Activated CD4-positive, CD25-positive, alpha-beta regulatory T cell treated with anti-CD3 and anti-CD28 coated beads, Interleukin-2, amount 50 U/mL, for 72 hours (primary cell): ENCODE measurements at regions not wholly inside any gene's neighbourhood (a gene's known extent, or its start where the extent isn't known, plus 50 kb on each side); places are given as distances from the start of the nearest gene placed in this dataset.

Experiments used
- DNase-seq: peaks from one replicate; pipeline ENCODE4 v3.0.0; 2021

DNA sequence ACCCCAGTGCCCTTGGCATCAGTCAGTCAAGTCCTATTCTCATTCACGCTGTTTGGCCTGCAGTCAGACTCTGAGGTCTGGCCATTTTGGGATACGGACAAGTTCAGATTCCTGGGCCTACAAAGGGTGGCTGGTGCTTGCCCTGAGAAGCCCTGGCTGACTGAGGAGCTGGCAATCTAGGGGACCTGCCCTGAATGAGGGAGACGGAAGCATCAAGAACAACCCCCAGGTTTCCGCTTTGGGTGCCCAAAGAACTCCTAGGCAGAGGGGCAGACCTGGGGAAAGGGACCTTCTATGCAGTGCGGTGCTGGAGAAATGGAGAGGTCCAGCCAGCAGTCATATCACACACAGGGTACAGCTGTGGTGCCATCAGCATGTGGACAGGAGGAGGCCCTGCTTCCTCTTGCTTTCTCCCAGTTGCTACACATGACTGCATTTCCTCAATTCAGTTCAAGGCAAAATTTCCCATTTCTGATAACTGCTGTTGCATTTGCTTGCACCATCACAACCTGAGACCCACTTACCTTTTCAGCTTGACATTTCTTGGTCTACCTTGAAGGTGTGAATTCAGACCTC is 70.9 kb upstream of the LGALSL start:
- no peak for DNase-seq

DNA sequence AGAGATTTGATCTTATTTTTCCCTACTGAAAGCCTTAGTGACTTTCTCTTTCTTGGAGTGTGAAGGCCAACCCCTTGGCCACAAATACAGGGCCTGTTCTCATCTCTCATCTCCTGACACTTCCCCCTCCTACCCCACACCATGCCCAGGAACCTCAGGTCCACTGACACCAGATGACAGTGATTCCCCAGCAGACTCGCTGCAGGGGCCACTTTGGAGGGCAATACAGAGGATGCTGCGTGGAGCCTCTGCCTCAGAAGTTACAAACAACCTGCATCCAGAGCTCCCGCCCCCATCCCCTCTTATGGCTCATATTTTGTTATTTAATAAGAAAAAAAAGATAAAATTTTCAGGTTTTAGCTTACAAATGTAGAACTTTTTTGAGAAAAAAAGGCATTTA is 70.1 kb upstream of the LGALSL start:
- DNase-seq: no peak

DNA sequence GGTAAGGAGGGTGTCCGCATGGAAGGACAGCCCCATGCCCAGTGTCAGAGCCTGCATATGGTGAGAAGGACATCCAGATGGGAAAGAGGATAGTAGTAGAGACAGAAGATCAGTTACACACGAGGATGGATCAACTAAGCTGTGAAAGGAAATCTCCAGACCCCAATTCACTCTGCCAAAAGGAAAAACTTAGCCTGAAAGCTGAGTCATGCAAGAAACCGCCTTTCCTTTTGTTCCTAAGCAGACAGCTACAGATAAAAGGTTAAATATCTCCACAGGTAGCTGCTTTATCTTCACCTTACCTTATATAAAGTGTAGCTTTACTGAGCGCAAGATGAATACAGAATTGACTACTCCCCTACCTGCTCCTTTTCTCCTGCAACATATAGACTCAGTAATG is 67.3 kb upstream of the LGALSL start:
- DNase-seq: no peak

DNA sequence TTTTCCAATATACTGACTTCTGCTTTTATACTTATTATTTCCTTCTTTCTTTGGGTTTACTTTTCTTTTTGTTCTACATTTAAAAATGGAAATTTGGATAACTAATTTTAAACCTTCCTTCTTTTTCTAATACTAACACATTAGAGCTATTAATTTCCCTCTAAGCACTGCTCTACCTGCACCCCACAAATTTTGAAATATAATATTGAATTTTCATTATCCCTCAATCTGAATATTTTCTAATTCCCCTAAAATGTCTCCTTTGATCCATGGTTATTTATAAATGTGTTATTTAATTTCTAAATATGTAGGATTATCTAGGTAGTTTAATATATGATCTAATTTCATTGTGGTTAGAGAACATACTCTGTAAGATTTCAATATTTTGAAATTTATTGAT is 63.4 kb upstream of the LGALSL start:
- no peak for DNase-seq

DNA sequence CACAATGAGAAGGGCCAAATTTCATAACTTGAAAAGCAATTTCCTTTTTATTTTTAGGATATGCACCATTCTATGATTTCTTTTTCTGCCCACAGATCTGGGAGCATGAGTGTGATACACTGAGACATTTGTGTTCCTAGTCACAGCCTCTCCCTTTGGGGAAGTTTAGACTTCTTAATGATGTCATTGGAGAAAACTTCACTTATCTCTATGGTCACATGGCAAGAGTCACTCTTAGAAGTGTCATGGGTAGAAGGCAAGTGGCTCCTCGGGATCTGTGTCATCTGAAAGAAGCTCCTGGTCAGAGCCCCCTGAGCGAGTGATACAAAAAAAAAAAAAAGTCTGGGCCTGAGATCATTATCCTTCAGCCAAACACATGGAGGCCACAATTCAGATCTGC is 62.5 kb upstream of the LGALSL start:
- DNase-seq: no peak

DNA sequence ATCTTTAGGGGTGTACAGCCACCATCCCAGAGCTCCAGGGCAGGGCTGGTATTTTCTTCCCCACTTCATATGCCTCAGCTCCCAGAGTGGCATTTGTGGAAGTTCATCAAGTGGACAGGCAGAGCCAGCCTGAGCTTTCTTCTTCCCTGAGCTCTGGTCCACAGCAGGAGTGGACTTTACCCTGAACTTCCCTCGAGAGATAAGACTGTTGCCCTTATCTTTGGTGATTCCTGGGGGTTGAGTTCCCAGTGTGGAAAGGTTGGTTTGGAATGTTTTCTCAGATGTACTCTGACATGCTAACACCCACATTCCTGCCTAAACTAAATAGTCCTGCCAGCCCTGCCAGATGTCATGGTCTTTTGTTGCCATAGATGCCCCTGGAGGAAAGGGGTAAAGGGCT is 62.0 kb upstream of the LGALSL start:
- DNase-seq: no peak

DNA sequence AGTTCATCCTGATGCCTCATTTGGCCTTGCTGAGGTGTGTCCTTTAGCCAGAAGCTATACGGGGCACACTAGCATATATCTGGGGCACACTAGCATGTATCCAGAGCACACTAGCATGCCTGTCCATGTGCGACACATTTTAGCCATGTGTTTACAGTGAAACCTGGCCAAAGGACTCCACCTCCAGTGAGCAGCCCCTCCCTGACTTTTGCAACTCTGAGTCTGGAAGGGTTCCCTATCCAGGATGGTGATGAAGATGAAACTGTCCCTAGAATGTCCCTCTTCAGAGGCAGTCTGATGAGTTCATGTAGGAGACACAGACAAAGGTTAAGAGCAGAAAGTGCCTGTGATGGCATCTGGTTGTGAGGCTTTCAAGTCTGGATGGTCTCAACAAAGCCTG is 61.4 kb upstream of the LGALSL start:
- no peak for DNase-seq

DNA sequence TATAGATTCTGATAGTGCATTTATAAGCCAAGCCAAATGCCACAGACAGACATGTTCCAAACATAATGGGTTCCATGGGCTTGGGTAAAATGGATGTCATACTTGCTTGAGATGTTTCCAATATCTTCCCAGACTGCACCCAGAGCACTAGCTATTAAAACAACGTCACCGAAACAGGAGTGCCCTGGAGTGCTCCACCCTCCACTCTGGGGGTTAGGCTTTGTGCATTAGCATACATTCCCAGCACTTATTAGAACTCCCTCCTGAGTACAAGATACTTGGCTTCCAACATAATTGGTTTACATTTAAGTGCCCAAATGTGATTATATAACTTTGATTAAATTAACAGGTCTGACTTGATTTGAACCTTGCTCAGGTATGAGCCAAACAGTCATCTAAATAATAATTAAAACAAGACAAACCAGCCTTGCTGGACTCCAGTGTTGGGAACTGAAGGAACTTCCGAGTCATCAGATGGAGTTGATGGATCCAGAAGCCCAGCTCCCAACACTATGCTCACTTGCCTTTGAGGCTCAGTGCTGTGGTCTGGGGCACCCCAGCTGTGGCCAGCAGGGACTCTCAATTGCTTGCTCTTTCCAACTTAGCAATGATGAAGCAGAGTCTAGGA is 60.5 kb upstream of the LGALSL start:
- DNase-seq: no peak

DNA sequence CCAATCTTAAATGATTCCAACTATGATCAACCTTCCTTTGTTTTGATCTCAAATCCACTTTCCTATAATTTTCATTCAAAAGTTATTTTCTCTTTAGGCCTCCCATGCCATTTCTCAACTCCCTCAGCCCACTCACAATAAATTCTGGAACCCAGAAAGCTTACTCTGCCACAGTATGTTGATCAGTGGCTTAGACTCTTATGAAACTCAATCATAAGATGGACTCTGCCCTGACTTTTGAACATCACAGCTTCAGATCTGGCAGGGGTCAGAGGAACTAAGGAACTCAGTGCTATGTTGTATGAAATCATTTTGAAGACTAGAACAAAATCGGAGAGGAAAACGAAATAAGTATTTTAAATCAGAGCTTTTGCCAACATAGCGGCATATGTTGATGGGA is 59.8 kb upstream of the LGALSL start:
- DNase-seq: no peak

DNA sequence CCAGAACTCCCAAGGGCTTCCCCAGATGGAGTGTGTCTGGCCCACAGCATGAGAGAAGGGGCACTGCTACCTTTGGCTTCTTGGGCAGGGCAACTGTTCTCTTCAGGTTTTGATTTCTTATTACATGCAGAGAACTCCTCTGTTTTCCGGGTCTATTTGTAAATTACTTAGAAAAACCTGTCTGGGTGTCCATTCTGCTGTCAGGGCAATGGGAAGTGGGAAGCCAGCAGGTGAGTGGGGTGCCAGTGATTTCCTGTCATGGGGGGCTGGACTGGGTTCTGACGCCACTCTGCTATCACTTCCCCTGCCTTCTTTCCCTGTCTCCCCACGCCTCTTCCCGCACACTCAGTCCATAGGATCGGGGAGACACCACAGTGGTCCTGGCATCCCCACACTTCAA is 58.0 kb upstream of the LGALSL start:
- DNase-seq: no peak

DNA sequence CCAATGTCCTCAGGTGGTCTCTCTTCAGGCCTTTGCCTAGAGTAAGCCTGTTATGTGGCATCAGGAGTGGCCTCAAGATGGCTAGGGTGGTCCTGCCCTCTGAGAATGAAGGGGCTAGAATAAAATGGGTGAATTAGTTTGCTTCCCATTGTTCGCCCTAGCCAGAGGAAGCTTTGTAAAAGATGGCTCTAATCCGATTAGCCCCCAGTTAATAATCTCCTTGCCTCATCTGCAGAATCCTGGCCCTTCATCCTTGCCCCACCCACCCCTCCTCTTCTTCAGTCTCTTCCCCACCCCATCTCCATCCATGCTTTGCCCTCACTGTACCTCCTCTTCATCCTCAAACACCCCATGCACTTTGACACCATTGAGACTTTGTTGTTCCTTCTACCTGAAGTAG is 57.4 kb upstream of the LGALSL start:
- DNase-seq: no peak

DNA sequence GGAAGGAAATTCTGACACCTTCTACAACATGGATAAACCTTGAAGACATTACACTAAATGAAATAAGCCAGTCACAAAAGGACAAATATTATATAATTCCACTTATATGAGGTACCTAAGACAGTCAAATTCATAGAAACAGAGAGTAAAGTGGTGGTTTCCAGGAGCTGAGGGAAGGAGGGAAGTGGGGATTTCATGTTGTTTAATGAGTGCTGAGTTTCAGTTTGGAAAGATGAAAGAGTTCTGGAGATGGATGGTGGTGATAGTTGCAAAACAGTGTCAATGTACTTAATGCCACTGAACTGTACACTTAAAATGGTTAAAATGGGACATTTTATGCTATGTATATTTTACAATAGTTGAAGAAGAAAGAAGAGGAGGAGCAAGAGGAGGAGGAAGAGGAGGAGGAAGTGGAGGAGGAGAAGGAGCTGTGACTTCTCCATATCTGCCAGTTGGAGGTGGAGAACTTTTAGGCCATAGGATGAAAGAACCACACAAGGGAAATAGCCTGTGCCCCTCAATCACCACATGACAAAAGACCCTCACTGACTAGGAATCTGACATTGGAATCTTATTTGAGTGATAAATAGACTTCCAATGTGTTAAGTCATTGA is 55.3 kb upstream of the LGALSL start:
- no peak for DNase-seq

DNA sequence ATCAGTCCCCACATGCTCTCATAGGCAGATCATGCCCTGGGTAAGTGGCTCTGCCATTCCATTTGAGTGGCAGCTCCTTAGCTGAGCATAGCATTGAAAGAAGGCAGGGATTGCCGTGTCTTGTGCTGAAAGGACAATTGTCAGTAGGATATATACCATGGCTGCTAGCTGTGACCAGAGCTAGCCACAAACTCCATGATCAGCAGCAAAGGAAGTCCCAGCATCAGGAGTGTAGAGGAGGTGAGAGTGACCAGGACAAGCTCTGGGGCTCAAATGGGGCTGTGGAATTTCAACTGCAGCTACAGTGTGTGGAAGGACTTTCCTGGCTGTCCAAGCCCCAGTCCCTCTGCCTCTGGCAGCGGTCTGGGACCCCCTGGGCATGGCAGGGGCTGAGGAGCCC is 54.4 kb upstream of the LGALSL start:
- no peak for DNase-seq

DNA sequence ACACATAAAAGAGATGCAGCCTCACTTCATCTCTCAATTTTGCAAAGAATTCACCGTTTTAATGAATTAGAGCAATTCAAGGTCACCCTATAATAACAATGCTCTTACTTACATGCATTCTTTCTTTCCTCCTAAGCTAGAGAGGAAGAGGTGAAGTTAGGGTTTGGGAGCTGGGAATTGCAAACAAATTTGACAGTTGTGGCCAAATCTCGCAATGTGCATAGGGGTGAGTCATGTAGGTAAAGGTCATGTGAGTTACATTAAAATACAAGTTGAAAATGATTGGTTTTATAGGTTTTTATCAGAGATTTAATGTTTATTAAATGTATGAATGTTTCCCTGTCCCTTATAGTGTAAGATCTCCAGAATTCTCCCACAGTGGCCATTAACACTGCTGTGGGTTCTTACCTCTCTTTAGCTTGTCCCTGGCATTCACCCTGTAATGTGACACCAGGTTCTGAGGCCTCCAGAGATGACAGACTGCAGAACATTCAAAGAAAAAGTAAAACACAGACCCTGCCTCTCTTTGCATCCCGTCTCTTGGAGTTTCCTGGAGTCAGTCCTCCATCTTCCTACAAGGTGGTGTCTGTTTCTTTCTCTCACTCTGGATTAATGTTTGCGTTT is 53.7 kb upstream of the LGALSL start:
- no peak for DNase-seq

DNA sequence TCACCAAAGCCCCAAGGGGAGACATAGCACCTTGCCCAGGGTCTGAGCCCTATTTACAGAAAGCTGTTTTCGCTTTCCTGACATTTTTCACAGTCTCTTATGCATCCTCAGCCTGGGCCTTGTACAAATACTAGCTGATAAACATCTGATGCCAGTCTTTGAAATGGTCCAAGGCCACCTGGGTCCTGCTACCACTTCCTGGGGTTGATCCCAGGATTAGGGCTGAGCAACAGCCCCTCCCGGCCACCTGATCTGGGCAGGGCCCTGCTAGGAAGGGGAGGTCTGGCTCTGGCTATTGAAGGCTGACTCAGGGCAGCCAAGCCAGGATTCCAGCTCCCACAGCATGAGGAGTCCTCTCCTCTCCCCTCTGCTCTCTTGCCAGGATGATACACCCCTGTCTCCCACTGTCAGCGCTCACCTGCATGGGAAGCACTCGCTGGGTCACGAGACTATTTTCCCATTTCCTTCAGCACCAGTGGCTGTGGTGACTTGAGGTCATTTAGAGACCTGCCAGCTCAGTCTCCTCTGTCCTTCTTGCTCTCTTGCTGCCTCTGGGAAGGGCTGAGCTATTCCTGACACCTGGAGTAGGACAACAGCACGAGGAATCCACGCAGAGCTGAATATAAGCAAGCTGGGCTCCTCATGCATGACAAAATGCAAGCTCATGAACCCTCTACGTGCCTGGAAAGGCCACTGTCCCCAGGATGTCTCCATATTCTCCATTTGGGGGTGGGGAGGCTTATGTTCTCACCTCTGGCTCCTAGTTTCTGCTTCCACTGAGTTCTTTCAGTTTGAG is 53.0 kb upstream of the LGALSL start:
- DNase-seq: no peak

DNA sequence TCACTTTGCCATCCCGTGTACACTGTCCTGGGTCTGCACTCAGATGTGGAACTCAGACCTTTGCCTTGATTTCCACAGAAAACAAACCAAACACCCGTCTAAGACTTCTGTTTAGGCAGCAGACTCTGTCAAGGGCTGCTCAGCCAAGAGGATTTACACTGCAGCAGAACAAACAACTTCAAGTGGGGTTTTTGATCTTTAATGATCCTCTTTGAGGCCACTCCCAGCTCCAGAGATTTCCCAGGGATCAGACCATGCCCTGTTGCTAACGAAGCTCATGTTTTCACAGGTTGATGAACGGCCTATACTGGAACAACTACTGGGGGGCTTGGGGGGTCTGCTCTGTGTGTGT is 52.5 kb upstream of the LGALSL start:
- no peak for DNase-seq

DNA sequence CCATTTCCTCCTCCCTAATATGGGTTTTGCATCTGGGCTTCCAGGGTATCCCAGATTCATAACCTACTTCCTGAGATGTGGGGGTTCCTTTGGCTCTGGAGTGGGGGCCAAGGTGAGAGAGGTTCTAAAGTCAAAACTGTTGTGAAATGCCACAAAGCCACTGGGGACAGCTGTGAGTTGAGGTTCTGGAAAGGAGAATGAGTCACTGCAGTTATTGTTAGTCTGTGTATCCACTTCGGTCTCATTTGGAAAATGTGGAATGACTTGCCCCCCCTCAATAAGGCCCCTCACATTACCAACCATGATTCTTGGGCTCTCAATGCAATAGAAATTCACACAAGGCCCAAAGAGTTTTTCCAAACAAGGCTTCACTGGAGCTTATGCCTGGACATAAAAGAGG is 51.1 kb upstream of the LGALSL start:
- no peak for DNase-seq

DNA sequence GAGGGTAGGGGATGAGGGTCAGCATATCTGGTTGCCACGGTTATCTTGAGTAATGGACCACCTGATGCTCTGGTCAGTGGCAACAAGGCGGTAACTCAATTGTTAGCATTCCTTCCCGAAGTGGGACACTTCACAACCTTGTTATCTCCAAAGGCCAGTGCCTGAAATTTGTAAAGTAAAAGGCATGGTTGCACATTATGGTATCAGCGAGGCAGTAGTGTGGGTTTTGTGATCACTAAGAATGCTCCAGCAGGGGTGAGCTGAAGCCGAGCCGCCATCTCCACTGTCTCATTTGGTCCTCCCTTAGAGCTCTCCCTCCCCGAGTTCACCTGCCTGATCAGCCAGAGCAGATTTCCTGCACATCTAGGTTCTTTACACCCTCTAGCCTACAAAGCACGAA is 50.5 kb upstream of the LGALSL start:
- no peak for DNase-seq

DNA sequence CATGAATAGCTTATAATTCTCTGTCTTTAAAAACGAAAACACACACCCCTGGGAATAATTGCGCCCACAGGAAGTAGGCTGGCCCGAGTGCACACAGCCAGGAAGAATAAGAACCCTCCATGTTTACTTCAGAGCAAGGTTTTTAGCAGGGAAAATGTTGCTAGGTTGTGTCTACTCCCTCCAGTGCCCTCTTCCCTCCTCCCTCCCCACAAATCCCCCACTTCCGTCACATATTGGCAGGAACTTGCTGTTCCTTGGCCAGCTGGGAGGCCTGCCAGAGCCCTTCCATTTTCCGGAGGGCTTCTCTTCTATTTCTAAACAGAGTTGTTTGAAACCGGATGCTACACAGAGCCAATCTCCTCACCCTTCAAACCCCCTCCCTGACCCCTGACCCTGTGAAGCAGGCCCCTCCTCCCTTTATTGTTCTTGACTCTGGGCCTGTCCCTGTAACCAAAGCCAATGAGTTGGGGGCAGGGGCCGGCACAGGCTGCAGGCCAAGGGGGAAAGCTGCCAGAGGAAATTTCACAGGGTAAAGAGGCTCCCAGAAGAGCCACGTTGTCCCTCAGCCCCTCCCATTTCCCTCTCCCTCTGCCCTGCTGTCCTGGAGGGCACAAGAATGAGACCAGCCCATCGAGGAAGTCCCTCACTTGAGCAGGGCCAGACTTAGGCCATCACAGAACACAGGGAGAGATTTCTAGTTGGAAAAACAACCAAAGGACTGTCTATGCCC is 49.8 kb upstream of the LGALSL start:
- no peak for DNase-seq
